ENCODE measurements at regions not wholly inside any gene's neighbourhood (a gene's known extent, or its start where the extent isn't known, plus 50 kb on each side); places are given as distances from the start of the nearest gene placed in this dataset.

GRCh38 chrX:83004012-83004411 is 504.1 kb upstream of the POU3F4 start:
- no peaks in the 10 kb centered on the region for H3K27me3 ChIP-seq
- no peaks in the 10 kb centered on the region for H3K9me3 ChIP-seq
- no peak for DNase-seq (ENCODE audit: low spot score in 2 of 2)
- H3K27ac ChIP-seq: no peak overlapping the region
- H3K36me3 ChIP-seq: no peaks in the 10 kb centered on the region
- no peak overlapping the region for H3K4me3 ChIP-seq
- no peaks in the 10 kb centered on the region for H3K4me1 ChIP-seq
- intact Hi-C loops (cut with DNase I): no loop called here
- TF ChIP-seq, protein P1, sequence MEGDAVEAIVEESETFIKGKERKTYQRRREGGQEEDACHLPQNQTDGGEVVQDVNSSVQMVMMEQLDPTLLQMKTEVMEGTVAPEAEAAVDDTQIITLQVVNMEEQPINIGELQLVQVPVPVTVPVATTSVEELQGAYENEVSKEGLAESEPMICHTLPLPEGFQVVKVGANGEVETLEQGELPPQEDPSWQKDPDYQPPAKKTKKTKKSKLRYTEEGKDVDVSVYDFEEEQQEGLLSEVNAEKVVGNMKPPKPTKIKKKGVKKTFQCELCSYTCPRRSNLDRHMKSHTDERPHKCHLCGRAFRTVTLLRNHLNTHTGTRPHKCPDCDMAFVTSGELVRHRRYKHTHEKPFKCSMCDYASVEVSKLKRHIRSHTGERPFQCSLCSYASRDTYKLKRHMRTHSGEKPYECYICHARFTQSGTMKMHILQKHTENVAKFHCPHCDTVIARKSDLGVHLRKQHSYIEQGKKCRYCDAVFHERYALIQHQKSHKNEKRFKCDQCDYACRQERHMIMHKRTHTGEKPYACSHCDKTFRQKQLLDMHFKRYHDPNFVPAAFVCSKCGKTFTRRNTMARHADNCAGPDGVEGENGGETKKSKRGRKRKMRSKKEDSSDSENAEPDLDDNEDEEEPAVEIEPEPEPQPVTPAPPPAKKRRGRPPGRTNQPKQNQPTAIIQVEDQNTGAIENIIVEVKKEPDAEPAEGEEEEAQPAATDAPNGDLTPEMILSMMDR (IDR thresholded peaks at IDR 0.05): no peak

DNA sequence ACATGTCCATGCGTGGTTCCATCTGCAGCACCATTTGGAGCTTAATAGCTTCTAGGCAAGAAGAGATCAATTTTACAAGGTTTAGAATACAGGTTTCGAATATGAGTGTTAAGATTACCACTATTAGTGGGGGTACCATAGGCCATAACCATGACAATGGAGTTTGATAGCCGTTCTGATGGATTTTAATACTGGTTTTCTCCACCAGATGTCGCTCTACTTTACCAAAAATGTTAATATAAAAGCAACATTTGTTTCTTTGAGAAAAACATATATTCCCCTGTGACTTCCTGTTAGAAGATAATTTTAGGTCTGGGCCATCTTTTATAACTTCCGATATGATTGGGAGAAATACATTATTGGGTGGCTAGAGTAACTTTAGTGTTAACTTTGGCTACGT is 499.7 kb upstream of the POU3F4 start:
- H3K4me3 ChIP-seq: no peak overlapping the region
- TF ChIP-seq, protein P1 (IDR thresholded peaks at IDR 0.05): peak in 2 of 3 experiments; percentile 20 to 32
- H3K9me3 ChIP-seq: no peaks in the 10 kb centered on the region
- H3K4me1 ChIP-seq: no peaks in the 10 kb centered on the region
- no peak for DNase-seq (ENCODE audit: low spot score in 2 of 2)
- no peaks in the 10 kb centered on the region for H3K36me3 ChIP-seq
- no peaks in the 10 kb centered on the region for H3K27me3 ChIP-seq
- intact Hi-C loops (cut with DNase I): no loop called here
- no peak overlapping the region for H3K27ac ChIP-seq

DNA sequence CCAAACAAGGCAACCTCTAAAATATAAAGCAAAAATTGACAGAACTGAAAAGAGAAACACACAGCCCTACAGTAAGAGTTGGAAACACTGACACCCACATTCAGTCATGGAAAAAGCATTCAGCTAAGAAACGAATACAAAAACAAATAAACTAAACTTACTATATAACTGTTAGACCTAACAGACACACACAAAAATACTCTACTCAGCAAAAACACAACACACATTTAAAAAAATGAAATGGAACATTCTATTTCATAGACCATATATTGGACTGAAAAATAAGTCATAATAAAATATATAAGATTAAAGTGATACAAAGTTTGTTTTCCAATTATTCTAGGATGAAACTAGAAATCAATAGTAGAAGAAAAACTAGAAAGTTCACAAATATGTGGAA is 488.8 kb upstream of the POU3F4 start:
- Histone ChIP-seq H3K9me3 (peaks cover 0 to 5% of the 10 kb centered on the region in 2 donors), H3K27me3 (no peaks in the 10 kb centered on the region), H3K4me3 (no peak overlapping the region), H3K4me1 (no peaks in the 10 kb centered on the region), H3K36me3 (no peaks in the 10 kb centered on the region), H3K27ac (no peak overlapping the region)
- no peak for DNase-seq (ENCODE audit: low spot score in 2 of 2)
- intact Hi-C loops (cut with DNase I): no loop called here
- TF ChIP-seq, protein P1 (IDR thresholded peaks at IDR 0.05): no peak

- Histone ChIP-seq H3K27ac (no peak overlapping the region), H3K4me1 (no peaks in the 10 kb centered on the region), H3K9me3 (peaks cover 0 to 14% of the 10 kb centered on the region in 2 donors), H3K27me3 (no peaks in the 10 kb centered on the region), H3K4me3 (no peak overlapping the region), H3K36me3 (no peaks in the 10 kb centered on the region)
- intact Hi-C loops (cut with DNase I): no loop called here
- TF ChIP-seq, protein P1 (IDR thresholded peaks at IDR 0.05): no peak
- DNase-seq (ENCODE audit: low spot score in 2 of 2): no peak
These were observed 486.1 kb upstream of the POU3F4 start for GRCh38 chrX:83022020-83022419.

Data from ascending aorta (tissue), 2 donors.